HG03521 (cell line): ENCODE measurements at regions not wholly inside any gene's neighbourhood (a gene's known extent, or its start where the extent isn't known, plus 50 kb on each side); places are given as distances from the start of the nearest gene placed in this dataset.

ENCODE experiments used
- ATAC-seq: cut with Tn5 transposase; IDR thresholded peaks from one replicate; pipeline ENCODE4 v1.9.1; 2021; ENCODE audit warnings: mild to moderate bottlenecking, moderate library complexity; ENCODE audit not compliant: unreplicated experiment

GRCh38 chr1:186620566-186621350 is 59.5 kb downstream of the PTGS2 start:
- ATAC-seq: peak; percentile 37

- peak; percentile 97 for ATAC-seq
Measured at GRCh38 chr1:186618401-186619170, 61.6 kb downstream of the PTGS2 start.

DNA sequence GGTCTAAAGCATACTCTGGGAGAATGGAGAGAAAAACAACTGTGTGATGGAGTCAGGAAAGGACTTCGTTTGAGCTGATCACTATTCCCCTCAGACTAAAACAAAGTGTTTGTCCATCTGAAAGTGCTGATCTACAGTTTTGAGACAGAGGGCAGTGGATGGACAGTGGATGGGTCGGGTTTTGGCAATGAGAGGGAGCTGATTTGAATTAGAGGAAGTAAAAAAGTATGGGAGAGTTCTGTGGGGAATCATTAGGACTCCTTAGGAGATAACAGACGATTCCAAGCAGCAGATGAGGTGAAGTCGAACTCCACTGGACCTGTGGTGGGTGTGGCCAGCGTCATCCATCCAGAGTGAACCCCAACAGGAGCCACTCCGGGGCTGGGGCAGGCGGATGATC is 62.3 kb downstream of the PTGS2 start:
- ATAC-seq: peak; percentile 6

- ATAC-seq: no peak
Measured at GRCh38 chr1:186616511-186616910, 63.7 kb downstream of the PTGS2 start.

DNA sequence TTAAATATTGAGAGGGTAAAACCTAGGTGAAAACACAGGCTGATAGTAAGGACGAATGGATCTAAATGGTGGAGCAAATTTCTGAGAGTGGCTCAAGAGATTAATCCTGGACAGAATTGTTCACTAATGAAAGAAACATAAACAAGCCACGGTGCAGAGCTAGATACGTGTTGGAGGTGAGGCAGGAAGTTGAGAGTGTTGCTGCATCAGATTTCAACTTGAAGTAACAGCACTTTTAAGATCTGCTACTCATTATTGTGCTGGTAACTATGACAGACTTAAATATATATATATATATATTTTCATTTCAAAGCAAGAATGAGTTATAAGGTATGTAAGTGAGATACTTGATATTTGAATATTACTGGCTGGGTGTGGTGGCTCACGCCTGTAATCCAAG is 64.9 kb downstream of the PTGS2 start:
- ATAC-seq: no peak

GRCh38 chr1:186611156-186611555 is 69.1 kb downstream of the PTGS2 start:
- ATAC-seq: no peak

DNA sequence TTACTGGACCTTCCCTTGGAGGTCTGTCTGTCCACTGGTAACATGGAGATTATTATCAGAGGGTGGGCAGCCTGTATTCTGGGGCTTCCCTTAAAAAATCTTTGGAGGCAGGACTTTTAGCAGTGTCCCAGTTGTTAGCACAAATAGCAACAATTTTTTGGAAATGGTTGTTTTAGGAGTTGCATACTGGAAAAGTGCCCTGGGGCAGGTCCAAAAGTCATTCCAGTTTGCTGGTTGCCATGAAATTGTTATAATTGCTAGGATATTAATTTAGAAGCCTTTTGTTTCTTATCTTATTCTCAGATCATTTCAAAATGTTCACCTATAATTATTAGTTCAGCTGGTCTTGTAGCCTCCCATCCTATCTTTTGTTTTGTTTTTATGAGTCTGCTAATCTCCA is 71.0 kb downstream of the PTGS2 start:
- no peak for ATAC-seq

- no peak for ATAC-seq
Measured at GRCh38 chr1:186605762-186606350, 74.4 kb downstream of the PTGS2 start.

DNA sequence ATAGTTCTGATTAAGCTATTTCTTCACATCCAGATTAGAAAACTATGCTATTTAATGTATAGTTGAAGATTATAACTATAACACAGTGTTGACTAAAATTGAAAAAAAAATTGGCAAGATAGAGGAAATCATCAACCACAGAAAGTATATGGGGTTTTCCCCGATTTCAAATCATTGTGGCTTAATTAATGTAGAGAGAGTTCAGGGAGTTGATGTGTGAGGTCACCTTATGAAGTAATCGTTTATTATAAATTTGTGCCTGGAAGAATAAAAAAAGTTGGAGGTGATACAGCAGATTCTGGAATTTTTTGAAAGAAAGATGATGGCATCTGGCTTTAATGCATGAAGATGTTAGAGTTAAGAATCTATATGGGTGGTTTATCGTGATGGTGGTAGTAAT is 84.3 kb downstream of the PTGS2 start:
- ATAC-seq: no peak

DNA sequence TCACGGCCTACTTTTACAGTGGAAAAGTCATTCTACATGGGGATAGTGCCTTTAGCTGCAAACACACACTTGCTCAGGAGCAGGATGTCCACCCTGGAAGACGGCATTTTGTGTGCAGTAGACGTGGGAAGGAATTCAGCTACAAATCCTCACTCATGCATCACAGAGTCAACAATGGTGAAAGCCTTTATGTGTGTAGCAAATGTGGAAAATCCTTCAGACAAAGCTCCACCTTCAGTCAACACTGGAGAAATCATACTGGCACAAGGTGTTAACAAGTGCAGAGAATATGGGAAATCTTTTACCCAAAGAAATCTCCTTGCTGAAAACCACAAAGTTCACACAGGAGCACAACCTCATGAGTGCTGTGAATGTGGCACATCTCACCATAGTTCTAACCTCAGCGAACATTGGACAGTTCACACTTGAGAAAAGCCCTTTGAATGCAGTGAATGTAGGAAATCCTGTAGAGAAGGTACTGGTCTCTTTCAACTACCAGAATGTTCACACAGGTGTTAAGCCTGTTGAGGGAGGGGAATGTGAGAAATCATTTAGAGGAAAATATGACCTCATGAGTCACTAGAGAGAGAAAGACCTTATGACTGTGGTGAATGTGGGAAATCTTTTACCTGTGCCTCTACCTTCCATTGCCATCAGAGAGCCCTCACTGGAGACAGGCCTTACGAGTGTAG is 101.8 kb downstream of the PTGS2 start:
- no peak for ATAC-seq

DNA sequence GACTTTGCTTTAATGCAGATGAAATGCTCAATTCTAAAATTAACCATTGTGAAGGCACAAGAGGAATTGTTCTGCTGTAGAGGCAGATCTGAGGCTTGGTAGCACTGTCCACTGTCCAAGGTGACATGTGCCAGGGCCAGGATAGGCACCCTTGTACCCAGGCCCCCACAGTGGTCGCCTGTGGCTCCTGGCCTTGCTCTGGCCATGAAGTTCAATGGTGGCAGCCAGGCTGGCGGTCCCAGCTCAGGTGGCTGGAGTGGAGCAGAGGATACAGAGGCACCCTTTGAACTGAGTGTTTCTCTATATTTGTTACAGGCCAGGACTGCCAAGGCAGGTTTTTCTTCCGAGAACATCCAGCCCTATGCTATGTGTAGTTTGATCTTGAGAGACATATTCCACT is 102.6 kb downstream of the PTGS2 start:
- ATAC-seq: no peak

DNA sequence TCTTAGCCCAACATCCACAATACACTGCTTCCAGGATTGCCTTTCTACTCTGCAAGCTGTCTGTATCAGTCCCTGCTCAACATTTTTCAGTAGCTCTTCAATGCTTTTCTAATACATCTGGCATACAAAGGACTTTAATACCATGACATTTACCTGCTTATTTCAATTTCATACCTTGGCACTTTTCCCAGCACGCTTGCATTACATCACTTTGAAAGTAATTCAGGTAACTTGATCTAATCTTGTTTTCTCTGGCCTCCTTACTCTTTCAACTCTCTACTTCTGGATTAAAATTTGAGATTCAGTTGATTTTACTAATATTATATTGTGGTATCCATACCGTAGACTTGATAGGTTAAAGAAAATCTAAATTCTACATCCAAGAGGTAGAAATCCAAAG is 103.0 kb downstream of the PTGS2 start:
- ATAC-seq: no peak

- ATAC-seq: no peak
Measured at GRCh38 chr1:186575348-186575747, 104.9 kb downstream of the PTGS2 start.

GRCh38 chr1:186574926-186575325 is 105.3 kb downstream of the PTGS2 start:
- ATAC-seq: no peak

- no peak for ATAC-seq
Measured at GRCh38 chr1:186572509-186572908, 107.7 kb downstream of the PTGS2 start.

DNA sequence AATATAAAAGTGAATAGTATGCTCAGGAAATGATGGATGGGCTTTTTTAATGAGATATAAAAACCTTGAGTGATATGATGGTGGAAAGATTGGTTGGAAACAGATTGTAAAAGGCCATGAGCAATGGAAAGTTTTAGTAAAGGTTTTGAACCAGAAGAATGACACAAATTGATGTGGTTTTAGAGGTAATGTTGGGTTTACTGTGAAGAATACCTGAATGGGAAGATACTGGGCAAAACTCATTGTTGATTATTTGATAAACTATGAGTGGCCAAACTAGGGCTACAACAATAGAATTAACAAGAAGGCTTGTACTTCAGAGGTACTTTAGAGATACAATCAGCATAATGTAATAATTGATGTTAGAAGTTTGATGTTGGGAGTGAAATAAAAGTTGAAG is 108.5 kb downstream of the PTGS2 start:
- no peak for ATAC-seq

GRCh38 chr1:186569856-186570255 is 108.9 kb upstream of the PDC start:
- ATAC-seq: no peak

GRCh38 chr1:186568221-186568620 is 107.3 kb upstream of the PDC start:
- ATAC-seq: no peak

GRCh38 chr1:186566140-186566855 is 105.4 kb upstream of the PDC start:
- ATAC-seq: no peak

GRCh38 chr1:186564582-186564981 is 103.7 kb upstream of the PDC start:
- ATAC-seq: no peak
